NCI-H526 treated with DMSO at 0.1 percent for 48 hours (cell line): ENCODE measurements at regions not wholly inside any gene's neighbourhood (a gene's known extent, or its start where the extent isn't known, plus 50 kb on each side); places are given as distances from the start of the nearest gene placed in this dataset.

Experiments used
- DNase-seq: peaks from one replicate; lab custom pipeline; 2025; lab: John Stamatoyannopoulos, UW

DNA sequence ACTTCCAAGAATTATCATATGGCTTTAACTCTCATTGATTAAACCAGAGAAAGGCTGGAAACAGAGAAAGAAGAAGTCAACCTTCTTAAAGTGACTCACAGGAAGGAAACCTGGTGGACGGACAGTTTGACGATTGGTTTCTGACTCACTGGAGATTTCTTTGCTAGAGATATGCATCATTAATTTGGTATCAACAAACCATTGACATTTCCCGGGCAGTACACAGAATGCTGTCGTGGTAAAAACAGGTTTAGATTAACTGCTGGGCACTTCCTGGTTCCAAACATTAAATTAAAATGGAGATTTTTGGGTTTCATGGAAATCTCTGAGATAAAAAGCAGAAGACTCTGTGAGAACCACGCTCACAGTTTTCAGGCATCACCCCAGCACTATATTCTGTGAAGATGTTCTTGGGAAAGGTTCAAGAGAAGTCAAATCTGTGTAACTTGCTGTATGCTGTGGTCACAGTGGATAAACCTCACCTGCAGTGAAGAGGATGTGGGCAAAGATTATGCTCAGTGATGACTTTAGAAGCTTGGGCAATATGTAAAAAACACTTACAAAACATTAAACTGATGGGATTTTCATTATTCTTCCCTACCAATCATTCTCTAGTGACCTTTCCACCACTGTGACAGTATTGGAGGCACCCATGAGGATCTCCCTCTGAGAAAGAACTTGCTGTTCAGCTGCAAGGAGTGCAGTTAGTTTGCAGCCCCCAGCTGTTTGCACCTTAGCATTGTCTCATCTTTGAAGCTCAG, 61.1 kb upstream of the CD44 start:
- no peak for DNase-seq

DNA sequence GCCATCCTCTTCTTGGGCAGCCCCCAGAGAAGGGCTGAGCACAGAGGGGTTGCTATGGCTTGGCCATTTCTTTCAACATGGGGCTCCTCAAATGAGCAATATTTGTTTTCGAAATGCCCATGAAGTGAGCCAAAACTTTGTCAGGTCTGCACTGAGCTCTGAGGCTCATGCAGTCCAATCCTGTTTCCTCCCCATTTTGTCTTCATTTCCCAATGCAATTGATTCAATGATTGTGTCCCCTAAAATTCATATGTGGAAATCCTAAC, 60.6 kb upstream of the CD44 start:
- DNase-seq = no peak

GRCh38 chr11:35079611-35080010, 59.4 kb upstream of the CD44 start:
- no peak for DNase-seq

GRCh38 chr11:35082321-35083180, 56.4 kb upstream of the CD44 start:
- DNase-seq = no peak

DNA sequence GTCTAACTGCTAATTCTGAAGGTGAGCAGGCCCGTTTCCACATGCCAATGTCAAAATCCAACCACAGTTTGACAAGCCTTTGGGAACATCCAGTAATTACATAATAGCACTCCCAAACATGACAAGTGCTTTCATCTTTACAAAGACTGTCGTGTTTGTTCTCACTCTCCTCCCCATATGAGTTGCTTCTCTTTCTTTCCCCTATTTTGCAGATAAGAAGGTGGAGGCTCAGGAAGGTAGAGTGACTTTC, 55.9 kb upstream of the CD44 start:
- no peak for DNase-seq

GRCh38 chr11:35083431-35084238, 55.3 kb upstream of the CD44 start:
- DNase-seq = no peak

GRCh38 chr11:35084817-35085440, 54.0 kb upstream of the CD44 start:
- no peak for DNase-seq

DNA sequence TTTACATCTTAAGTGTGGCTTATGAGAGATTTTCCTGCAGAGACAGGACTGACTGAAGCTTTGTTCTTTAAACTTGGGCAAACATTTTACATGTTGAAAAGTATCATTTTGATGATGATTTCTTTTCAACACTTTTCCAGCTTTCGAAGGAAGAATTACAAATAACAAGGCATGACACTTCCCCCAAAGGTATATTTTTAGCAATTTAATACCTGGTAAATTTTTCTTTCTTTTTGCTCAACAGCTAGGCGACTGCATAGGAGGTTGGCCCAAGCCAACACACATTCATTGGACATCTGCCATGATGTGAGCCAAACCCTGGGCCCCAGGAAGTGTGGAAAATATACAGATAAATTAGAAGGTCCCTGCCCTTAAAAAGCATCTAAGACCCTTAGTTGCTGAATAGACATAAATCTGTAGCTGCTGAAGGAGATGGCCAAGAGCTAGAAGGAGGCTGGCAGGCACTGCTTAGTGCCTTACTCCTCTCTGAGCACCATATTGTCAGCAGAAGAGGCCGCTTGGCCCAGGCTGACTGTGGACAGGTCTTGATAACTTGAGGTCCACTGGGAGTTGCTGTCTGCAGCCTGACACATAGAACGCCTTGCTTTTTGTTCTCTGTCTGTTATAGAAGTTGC, 53.3 kb upstream of the CD44 start:
- DNase-seq = no peak

DNA sequence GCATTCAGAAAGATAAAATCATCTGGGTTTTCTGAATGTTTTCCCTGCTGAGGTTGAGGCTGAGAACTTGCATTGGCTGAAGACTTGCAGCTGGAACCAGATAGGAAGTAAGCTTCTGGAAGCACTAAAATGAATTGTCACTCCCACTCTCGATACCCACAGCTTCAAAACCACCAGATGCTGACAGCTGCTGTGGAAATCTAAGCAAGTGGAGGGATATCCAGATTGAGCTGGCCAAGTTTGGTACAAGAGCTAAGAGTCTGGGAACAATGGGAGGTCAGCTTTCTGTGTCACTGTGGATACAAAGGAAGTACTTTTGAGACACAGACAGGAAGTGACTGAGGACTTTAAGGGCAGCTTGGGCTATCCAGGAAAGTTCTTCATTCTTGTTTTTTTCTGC, 51.3 kb upstream of the CD44 start:
- DNase-seq = no peak

DNA sequence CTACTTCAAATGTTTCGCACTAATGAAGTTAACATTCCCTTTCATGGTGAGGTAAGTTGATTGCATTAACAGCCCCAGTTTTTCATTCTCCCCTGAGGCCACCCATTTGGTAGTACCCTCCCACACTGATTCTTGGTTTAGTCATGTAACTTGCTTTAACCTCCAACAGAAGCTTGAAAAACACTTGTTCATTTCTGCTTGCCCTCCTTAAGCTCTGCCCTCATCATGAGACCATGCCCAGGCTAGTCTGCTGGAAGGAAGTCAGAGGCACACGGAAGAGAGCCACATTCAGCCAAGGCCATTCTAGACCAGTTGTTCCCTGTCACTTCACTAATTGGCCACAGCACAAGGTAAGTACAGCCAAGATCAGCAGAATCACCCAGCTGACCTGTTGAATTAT, 50.7 kb upstream of the CD44 start:
- DNase-seq = no peak

GRCh38 chr11:35088676-35089075, 50.3 kb upstream of the CD44 start:
- DNase-seq = peak; percentile 30
